Upper lobe of left lung (tissue), 4 donors: ENCODE measurements at regions not wholly inside any gene's neighbourhood (a gene's known extent, or its start where the extent isn't known, plus 50 kb on each side); places are given as distances from the start of the nearest gene placed in this dataset.

ENCODE experiments used
- CTCF ChIP-seq, 6 experiments: fragments of 450-650 bp in 4 of 6; fragments of 200-600 bp in 2 of 6; sonication (generic) in 2 of 6; IDR thresholded peaks; one replicate each; pipeline ENCODE4 v1.5.1; 2016 to 2019; ENCODE audit warnings: antibody characterized with exemption in 6 of 6
- EP300 ChIP-seq, 4 donors: sonication (generic); formaldehyde crosslinking; IDR thresholded peaks; one replicate each; pipeline ENCODE4 v1.5.1; 2017; ENCODE audit warnings: antibody characterized with exemption in 4 of 4, control low read depth in 2 of 4
- POLR2A ChIP-seq, 4 donors: fragments of 450-650 bp; IDR thresholded peaks; one replicate each; pipeline ENCODE4 v1.5.1; 2016 to 2017; ENCODE audit warnings: antibody characterized with exemption in 4 of 4, mild to moderate bottlenecking in 2 of 4
- POLR2AphosphoS5 ChIP-seq, 2 donors: sonication (generic); formaldehyde crosslinking; IDR thresholded peaks; one replicate each; pipeline ENCODE4 v1.5.1; 2017; ENCODE audit warnings: antibody characterized with exemption in 2 of 2

- no peak for TF ChIP-seq CTCF (IDR thresholded peaks at IDR 0.05)
- TF ChIP-seq POLR2AphosphoS5 (IDR thresholded peaks at IDR 0.05): no peak
- TF ChIP-seq EP300 (IDR thresholded peaks at IDR 0.05): no peak
- no peak for TF ChIP-seq POLR2A (IDR thresholded peaks at IDR 0.05)
These were observed 176.8 kb upstream of the SYT6 start for GRCh38 chr1:114330451-114330983.
